ENCODE measurements at regions not wholly inside any gene's neighbourhood (a gene's known extent, or its start where the extent isn't known, plus 50 kb on each side); places are given as distances from the start of the nearest gene placed in this dataset.

DNA sequence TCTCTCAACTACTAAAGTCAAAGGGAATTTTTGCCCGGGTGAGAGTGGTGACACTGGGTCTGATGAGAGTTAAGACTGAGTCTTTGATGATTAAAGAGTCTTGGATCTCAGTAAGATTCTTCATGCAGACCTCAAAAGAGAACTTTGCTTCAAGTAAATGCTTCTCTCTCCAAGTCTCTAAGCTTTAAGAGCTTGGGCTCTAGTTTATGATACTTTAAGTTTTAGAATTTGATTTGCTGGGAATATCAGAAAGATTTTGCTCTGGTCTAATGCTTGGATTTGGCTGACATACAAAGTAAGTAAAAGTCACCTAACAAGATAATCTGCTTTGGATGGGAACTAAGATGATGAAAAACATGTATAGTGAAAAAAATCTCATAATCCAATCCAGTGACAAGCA, 566.3 kb downstream of the MAT2B start:
- Mint-ChIP-seq H3K27ac (no peak overlapping the region), H3K4me1 (peaks cover 5% of the 10 kb centered on the region), H3K9me3 (peaks cover 4% of the 10 kb centered on the region), H3K36me3 (no peaks in the 10 kb centered on the region), H3K27me3 (ENCODE audit: low read depth) (no peaks in the 10 kb centered on the region; the same call in 1 of the 2 replicates), H3K4me3 (no peak overlapping the region)
- DNase-seq (ENCODE audit: low spot score) (no peak), ATAC-seq (no peak)
- ChIA-PET POLR2A (no interaction called here), CTCF (no interaction called here)
- no peak for TF ChIP-seq TEAD4 (CRISPR knock-in tag; IDR thresholded peaks at IDR 0.05)
- TF ChIP-seq ZNF138 (CRISPR knock-in tag; conservative IDR thresholded peaks at IDR 0.05): no peak
- no peak for TF ChIP-seq GABPB1 (CRISPR knock-in tag; IDR thresholded peaks at IDR 0.05)
- no peak for TF ChIP-seq NR3C1 (CRISPR knock-in tag; conservative IDR thresholded peaks at IDR 0.05; ENCODE audit: low read depth)
- TF ChIP-seq EMX1 (CRISPR knock-in tag; IDR thresholded peaks at IDR 0.05): no peak
- TF ChIP-seq RORB (CRISPR knock-in tag; IDR thresholded peaks at IDR 0.05): no peak
- TF ChIP-seq RELA (CRISPR knock-in tag; IDR thresholded peaks at IDR 0.05; ENCODE audit: borderline replicate concordance): no peak
- TF ChIP-seq, protein P1, sequence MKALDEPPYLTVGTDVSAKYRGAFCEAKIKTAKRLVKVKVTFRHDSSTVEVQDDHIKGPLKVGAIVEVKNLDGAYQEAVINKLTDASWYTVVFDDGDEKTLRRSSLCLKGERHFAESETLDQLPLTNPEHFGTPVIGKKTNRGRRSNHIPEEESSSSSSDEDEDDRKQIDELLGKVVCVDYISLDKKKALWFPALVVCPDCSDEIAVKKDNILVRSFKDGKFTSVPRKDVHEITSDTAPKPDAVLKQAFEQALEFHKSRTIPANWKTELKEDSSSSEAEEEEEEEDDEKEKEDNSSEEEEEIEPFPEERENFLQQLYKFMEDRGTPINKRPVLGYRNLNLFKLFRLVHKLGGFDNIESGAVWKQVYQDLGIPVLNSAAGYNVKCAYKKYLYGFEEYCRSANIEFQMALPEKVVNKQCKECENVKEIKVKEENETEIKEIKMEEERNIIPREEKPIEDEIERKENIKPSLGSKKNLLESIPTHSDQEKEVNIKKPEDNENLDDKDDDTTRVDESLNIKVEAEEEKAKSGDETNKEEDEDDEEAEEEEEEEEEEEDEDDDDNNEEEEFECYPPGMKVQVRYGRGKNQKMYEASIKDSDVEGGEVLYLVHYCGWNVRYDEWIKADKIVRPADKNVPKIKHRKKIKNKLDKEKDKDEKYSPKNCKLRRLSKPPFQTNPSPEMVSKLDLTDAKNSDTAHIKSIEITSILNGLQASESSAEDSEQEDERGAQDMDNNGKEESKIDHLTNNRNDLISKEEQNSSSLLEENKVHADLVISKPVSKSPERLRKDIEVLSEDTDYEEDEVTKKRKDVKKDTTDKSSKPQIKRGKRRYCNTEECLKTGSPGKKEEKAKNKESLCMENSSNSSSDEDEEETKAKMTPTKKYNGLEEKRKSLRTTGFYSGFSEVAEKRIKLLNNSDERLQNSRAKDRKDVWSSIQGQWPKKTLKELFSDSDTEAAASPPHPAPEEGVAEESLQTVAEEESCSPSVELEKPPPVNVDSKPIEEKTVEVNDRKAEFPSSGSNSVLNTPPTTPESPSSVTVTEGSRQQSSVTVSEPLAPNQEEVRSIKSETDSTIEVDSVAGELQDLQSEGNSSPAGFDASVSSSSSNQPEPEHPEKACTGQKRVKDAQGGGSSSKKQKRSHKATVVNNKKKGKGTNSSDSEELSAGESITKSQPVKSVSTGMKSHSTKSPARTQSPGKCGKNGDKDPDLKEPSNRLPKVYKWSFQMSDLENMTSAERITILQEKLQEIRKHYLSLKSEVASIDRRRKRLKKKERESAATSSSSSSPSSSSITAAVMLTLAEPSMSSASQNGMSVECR (CRISPR knock-in tag; IDR thresholded peaks at IDR 0.05; ENCODE audit: borderline replicate concordance): no peak
- no peak for TF ChIP-seq ZNF232 (CRISPR knock-in tag; IDR thresholded peaks at IDR 0.05)
- TF ChIP-seq, protein P2, sequence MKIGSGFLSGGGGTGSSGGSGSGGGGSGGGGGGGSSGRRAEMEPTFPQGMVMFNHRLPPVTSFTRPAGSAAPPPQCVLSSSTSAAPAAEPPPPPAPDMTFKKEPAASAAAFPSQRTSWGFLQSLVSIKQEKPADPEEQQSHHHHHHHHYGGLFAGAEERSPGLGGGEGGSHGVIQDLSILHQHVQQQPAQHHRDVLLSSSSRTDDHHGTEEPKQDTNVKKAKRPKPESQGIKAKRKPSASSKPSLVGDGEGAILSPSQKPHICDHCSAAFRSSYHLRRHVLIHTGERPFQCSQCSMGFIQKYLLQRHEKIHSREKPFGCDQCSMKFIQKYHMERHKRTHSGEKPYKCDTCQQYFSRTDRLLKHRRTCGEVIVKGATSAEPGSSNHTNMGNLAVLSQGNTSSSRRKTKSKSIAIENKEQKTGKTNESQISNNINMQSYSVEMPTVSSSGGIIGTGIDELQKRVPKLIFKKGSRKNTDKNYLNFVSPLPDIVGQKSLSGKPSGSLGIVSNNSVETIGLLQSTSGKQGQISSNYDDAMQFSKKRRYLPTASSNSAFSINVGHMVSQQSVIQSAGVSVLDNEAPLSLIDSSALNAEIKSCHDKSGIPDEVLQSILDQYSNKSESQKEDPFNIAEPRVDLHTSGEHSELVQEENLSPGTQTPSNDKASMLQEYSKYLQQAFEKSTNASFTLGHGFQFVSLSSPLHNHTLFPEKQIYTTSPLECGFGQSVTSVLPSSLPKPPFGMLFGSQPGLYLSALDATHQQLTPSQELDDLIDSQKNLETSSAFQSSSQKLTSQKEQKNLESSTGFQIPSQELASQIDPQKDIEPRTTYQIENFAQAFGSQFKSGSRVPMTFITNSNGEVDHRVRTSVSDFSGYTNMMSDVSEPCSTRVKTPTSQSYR (CRISPR knock-in tag; IDR thresholded peaks at IDR 0.05): no peak
- TF ChIP-seq, protein P3, sequence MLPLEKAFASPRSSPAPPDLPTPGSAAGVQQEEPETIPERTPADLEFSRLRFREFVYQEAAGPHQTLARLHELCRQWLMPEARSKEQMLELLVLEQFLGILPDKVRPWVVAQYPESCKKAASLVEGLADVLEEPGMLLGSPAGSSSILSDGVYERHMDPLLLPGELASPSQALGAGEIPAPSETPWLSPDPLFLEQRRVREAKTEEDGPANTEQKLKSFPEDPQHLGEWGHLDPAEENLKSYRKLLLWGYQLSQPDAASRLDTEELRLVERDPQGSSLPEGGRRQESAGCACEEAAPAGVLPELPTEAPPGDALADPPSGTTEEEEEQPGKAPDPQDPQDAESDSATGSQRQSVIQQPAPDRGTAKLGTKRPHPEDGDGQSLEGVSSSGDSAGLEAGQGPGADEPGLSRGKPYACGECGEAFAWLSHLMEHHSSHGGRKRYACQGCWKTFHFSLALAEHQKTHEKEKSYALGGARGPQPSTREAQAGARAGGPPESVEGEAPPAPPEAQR (CRISPR knock-in tag; IDR thresholded peaks at IDR 0.05): no peak
- TF ChIP-seq, protein P4, sequence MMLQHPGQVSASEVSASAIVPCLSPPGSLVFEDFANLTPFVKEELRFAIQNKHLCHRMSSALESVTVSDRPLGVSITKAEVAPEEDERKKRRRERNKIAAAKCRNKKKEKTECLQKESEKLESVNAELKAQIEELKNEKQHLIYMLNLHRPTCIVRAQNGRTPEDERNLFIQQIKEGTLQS (CRISPR knock-in tag; conservative IDR thresholded peaks at IDR 0.05): no peak
- TF ChIP-seq GRHL2 (CRISPR knock-in tag; IDR thresholded peaks at IDR 0.05; ENCODE audit: insufficient replicate concordance, severe bottlenecking): no peak
- TF ChIP-seq, protein P5, sequence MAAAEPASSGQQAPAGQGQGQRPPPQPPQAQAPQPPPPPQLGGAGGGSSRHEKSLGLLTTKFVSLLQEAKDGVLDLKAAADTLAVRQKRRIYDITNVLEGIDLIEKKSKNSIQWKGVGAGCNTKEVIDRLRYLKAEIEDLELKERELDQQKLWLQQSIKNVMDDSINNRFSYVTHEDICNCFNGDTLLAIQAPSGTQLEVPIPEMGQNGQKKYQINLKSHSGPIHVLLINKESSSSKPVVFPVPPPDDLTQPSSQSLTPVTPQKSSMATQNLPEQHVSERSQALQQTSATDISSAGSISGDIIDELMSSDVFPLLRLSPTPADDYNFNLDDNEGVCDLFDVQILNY (CRISPR knock-in tag; IDR thresholded peaks at IDR 0.05): no peak
- no peak for TF ChIP-seq ATF1 (CRISPR knock-in tag; IDR thresholded peaks at IDR 0.05)
- TF ChIP-seq ZNF121 (CRISPR knock-in tag; IDR thresholded peaks at IDR 0.05): no peak
- TF ChIP-seq, protein P6, sequence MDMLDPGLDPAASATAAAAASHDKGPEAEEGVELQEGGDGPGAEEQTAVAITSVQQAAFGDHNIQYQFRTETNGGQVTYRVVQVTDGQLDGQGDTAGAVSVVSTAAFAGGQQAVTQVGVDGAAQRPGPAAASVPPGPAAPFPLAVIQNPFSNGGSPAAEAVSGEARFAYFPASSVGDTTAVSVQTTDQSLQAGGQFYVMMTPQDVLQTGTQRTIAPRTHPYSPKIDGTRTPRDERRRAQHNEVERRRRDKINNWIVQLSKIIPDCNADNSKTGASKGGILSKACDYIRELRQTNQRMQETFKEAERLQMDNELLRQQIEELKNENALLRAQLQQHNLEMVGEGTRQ (CRISPR knock-in tag; IDR thresholded peaks at IDR 0.05): no peak
- TF ChIP-seq CREB1 (CRISPR knock-in tag; IDR thresholded peaks at IDR 0.05): no peak
- TF ChIP-seq ZBTB21 (CRISPR knock-in tag; IDR thresholded peaks at IDR 0.05; ENCODE audit: borderline replicate concordance): no peak
